ENCODE measurements at regions not wholly inside any gene's neighbourhood (a gene's known extent, or its start where the extent isn't known, plus 50 kb on each side); places are given as distances from the start of the nearest gene placed in this dataset.

- Histone ChIP-seq H3K27ac (ENCODE audit: low read length) (no peak overlapping the region), H3K36me3 (ENCODE audit: insufficient read depth, low read length) (no peaks in the 10 kb centered on the region), H3K9me2 (ENCODE audit: insufficient read depth, low read length) (no peaks in the 10 kb centered on the region), H3K79me2 (replicated peaks; ENCODE audit: insufficient read depth, low read length) (no peaks in the 10 kb centered on the region), H4K20me1 (ENCODE audit: insufficient read depth) (no peaks in the 10 kb centered on the region), H3K9ac (ENCODE audit: low read length) (no peak overlapping the region), H3K4me2 (ENCODE audit: low read length) (no peak overlapping the region), H3K4me3 (ENCODE audit: low read length) (no peak overlapping the region), H3F3A (ENCODE audit: insufficient read depth, low read length, poor library complexity, severe bottlenecking) (no peaks in the 10 kb centered on the region), H3K9me3 (ENCODE audit: low read length) (no peaks in the 10 kb centered on the region), H3K27me3 (ENCODE audit: insufficient read depth, low read depth, low read length) (no peaks in the 10 kb centered on the region), H2AFZ (ENCODE audit: low read depth, low read length) (no peak overlapping the region)
- TF ChIP-seq CTCF (IDR thresholded peaks at IDR 0.05; ENCODE audit: poor library complexity, severe bottlenecking) (no peak), TAF1 (IDR thresholded peaks at IDR 0.05; ENCODE audit: low read depth) (no peak), POLR2AphosphoS5 (IDR thresholded peaks at IDR 0.05) (no peak), EZH2 (IDR thresholded peaks at IDR 0.05; ENCODE audit: borderline replicate concordance, insufficient read depth, low read length, poor library complexity, severe bottlenecking) (no peak), RAD21 (conservative IDR thresholded peaks at IDR 0.05) (no peak), MXI1 (conservative IDR thresholded peaks at IDR 0.05; ENCODE audit: poor library complexity, severe bottlenecking) (no peak), SMC3 (conservative IDR thresholded peaks at IDR 0.05; ENCODE audit: poor library complexity) (no peak), REST (IDR thresholded peaks at IDR 0.05; ENCODE audit: borderline replicate concordance) (no peak), EP300 (conservative IDR thresholded peaks at IDR 0.05; ENCODE audit: poor library complexity, severe bottlenecking) (no peak)
Measured at GRCh38 chr12:127079636-127080035, 1187.3 kb upstream of the TMEM132C start.

GRCh38 chr12:127081058-127081457 lies 1185.9 kb upstream of the TMEM132C start:
- TF ChIP-seq POLR2AphosphoS5 (IDR thresholded peaks at IDR 0.05) = no peak
- no peak for TF ChIP-seq RAD21 (conservative IDR thresholded peaks at IDR 0.05)
- no peak for TF ChIP-seq TAF1 (IDR thresholded peaks at IDR 0.05; ENCODE audit: low read depth)
- no peak for TF ChIP-seq SMC3 (conservative IDR thresholded peaks at IDR 0.05; ENCODE audit: poor library complexity)
- TF ChIP-seq CTCF (IDR thresholded peaks at IDR 0.05; ENCODE audit: poor library complexity, severe bottlenecking) = no peak
- H3K9me3 ChIP-seq (ENCODE audit: low read length) = no peaks in the 10 kb centered on the region
- H3K4me2 ChIP-seq (ENCODE audit: low read length) = no peak overlapping the region
- no peaks in the 10 kb centered on the region for H3K27me3 ChIP-seq (ENCODE audit: insufficient read depth, low read depth, low read length)
- no peak overlapping the region for H3K27ac ChIP-seq (ENCODE audit: low read length)
- no peaks in the 10 kb centered on the region for H4K20me1 ChIP-seq (ENCODE audit: insufficient read depth)
- H3K4me3 ChIP-seq (ENCODE audit: low read length) = no peak overlapping the region
- H3K9me2 ChIP-seq (ENCODE audit: insufficient read depth, low read length) = no peaks in the 10 kb centered on the region
- H3K79me2 ChIP-seq (replicated peaks; ENCODE audit: insufficient read depth, low read length) = no peaks in the 10 kb centered on the region
- no peak overlapping the region for H2AFZ ChIP-seq (ENCODE audit: low read depth, low read length)
- no peaks in the 10 kb centered on the region for H3K36me3 ChIP-seq (ENCODE audit: insufficient read depth, low read length)
- H3F3A ChIP-seq (ENCODE audit: insufficient read depth, low read length, poor library complexity, severe bottlenecking) = no peaks in the 10 kb centered on the region
- H3K9ac ChIP-seq (ENCODE audit: low read length) = no peak overlapping the region
